C4-2B (cell line): ENCODE measurements at regions not wholly inside any gene's neighbourhood (a gene's known extent, or its start where the extent isn't known, plus 50 kb on each side); places are given as distances from the start of the nearest gene placed in this dataset.

ENCODE experiments used
- ZFX ChIP-seq: fragments of 450-650 bp; IDR thresholded peaks from 2 replicates; pipeline ENCODE4 v1.6.1; 2017
- TF ChIP-seq, protein P1 (sequence below): fragments of 450-650 bp; conservative IDR thresholded peaks from 2 replicates; pipeline ENCODE4 v1.5.1; 2017; ENCODE audit warnings: mild to moderate bottlenecking

DNA sequence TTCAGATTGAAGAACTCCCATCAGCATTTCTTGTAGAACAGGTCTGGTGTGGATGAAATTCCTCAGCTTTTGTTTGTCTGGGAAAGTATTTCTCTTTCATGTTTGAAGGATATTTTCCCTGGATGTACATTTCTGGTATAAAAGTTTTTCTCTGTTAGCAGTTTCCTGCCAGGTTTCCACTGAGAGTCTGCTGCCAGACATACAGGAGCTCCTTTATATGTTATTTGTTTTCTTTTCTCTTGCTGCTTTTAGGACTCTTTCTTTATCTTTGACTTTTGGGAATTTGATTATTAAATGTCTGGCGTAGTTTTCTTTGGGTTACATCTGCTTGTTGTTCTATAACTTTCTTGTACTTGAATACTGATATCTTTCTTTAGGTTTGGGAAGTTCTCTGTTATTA, 486.5 kb downstream of the ARAP2 start:
- TF ChIP-seq, protein P1, sequence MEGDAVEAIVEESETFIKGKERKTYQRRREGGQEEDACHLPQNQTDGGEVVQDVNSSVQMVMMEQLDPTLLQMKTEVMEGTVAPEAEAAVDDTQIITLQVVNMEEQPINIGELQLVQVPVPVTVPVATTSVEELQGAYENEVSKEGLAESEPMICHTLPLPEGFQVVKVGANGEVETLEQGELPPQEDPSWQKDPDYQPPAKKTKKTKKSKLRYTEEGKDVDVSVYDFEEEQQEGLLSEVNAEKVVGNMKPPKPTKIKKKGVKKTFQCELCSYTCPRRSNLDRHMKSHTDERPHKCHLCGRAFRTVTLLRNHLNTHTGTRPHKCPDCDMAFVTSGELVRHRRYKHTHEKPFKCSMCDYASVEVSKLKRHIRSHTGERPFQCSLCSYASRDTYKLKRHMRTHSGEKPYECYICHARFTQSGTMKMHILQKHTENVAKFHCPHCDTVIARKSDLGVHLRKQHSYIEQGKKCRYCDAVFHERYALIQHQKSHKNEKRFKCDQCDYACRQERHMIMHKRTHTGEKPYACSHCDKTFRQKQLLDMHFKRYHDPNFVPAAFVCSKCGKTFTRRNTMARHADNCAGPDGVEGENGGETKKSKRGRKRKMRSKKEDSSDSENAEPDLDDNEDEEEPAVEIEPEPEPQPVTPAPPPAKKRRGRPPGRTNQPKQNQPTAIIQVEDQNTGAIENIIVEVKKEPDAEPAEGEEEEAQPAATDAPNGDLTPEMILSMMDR = no peak
- TF ChIP-seq ZFX = no peak
